ENCODE measurements at regions not wholly inside any gene's neighbourhood (a gene's known extent, or its start where the extent isn't known, plus 50 kb on each side); places are given as distances from the start of the nearest gene placed in this dataset.

- H3K9me3 ChIP-seq, result no peaks in the 10 kb centered on the region
- TF ChIP-seq ZFP36 (IDR thresholded peaks at IDR 0.05; ENCODE audit: borderline replicate concordance, partially characterized antibody) (no peak), SREBF2 (IDR thresholded peaks at IDR 0.05) (no peak), POLR2A (IDR thresholded peaks at IDR 0.05; ENCODE audit: low read length) (no peak), BCL3 (IDR thresholded peaks at IDR 0.05) (no peak), KDM5A (IDR thresholded peaks at IDR 0.05) (no peak), FOXS1 (CRISPR knock-in tag; IDR thresholded peaks at IDR 0.05) (no peak), NR3C1 (IDR thresholded peaks at IDR 0.05) (no peak)
- no peaks in the 10 kb centered on the region for H3K4me1 ChIP-seq
- no peak overlapping the region for H3K27ac ChIP-seq
- FAIRE-seq, result no peak
- no peak for ATAC-seq
- no peak for DNase-seq (ENCODE audit: low read depth in 1 of 2, low spot score in 1 of 2)
- no peak overlapping the region for H3K4me2 ChIP-seq
- 0% methylated on average over 3 of the region's 3 CpGs for WGBS (ENCODE audit: missing lambda C conversion rate)
- H3K4me3 ChIP-seq, result no peak overlapping the region
- ChIA-PET POLR2A (no interaction called here), CTCF (no interaction called here)
These were observed 997.3 kb downstream of the ARAP2 start for GRCh38 chr4:35247047-35247446.

- no peak for DNase-seq (ENCODE audit: low read depth in 1 of 2, low spot score in 1 of 2)
- ATAC-seq, result no peak
- no peaks in the 10 kb centered on the region for H3K9me3 ChIP-seq
- POLR2A ChIA-PET, result no interaction called here
- CTCF ChIA-PET, result no interaction called here
- TF ChIP-seq PBX3 (IDR thresholded peaks at IDR 0.05), result no peak
- TF ChIP-seq HEYL (CRISPR knock-in tag; IDR thresholded peaks at IDR 0.05), result no peak
- TF ChIP-seq RAD21 (conservative IDR thresholded peaks at IDR 0.05 in 1 of 2, IDR thresholded peaks at IDR 0.05 in 1 of 2), result no peak
- no peak for TF ChIP-seq FOXS1 (CRISPR knock-in tag; IDR thresholded peaks at IDR 0.05)
- no peak for TF ChIP-seq ELK1 (IDR thresholded peaks at IDR 0.05; ENCODE audit: low read depth, low read length)
- no peak overlapping the region for H3K27ac ChIP-seq
- H3K4me3 ChIP-seq, result no peak overlapping the region
- no peak overlapping the region for H3K4me2 ChIP-seq
- H3K4me1 ChIP-seq, result no peaks in the 10 kb centered on the region
- no peak for FAIRE-seq
These were observed 994.0 kb downstream of the ARAP2 start for GRCh38 chr4:35250331-35250730.

- TF ChIP-seq CEBPB (IDR thresholded peaks at IDR 0.05), result no peak
- TF ChIP-seq MYC (IDR thresholded peaks at IDR 0.05; ENCODE audit: borderline replicate concordance, low read length), result no peak
- DNase-seq (ENCODE audit: low read depth in 1 of 2, low spot score in 1 of 2), result no peak
- ChIA-PET POLR2A (no interaction called here), CTCF (no interaction called here)
- no peaks in the 10 kb centered on the region for H3K4me1 ChIP-seq
- ATAC-seq, result no peak
- H3K4me3 ChIP-seq, result no peak overlapping the region
- no peak for FAIRE-seq
- H3K9me3 ChIP-seq, result no peaks in the 10 kb centered on the region
- no peak overlapping the region for H3K27ac ChIP-seq
- no peak overlapping the region for H3K4me2 ChIP-seq
- 5% methylated on average over 1 of the region's 1 CpG for whole genome bisulfite sequencing (ENCODE audit: missing lambda C conversion rate)
These were observed 993.6 kb downstream of the ARAP2 start for GRCh38 chr4:35250761-35251160.

GRCh38 chr4:35252071-35252470, 992.2 kb downstream of the ARAP2 start:
- H3K27ac ChIP-seq, result no peak overlapping the region
- 76% methylated on average over 1 of the region's 1 CpG for WGBS (ENCODE audit: missing lambda C conversion rate)
- H3K4me1 ChIP-seq, result no peaks in the 10 kb centered on the region
- TF ChIP-seq RFX5 (IDR thresholded peaks at IDR 0.05), result no peak
- TF ChIP-seq E2F6 (IDR thresholded peaks at IDR 0.05; ENCODE audit: borderline replicate concordance, low read depth), result no peak
- TF ChIP-seq HOXB13 (CRISPR knock-in tag; IDR thresholded peaks at IDR 0.05; ENCODE audit: low read depth), result no peak
- DNase-seq (ENCODE audit: low read depth in 1 of 2, low spot score in 1 of 2) (no peak), ATAC-seq (no peak), FAIRE-seq (no peak)
- ChIA-PET POLR2A (no interaction called here), CTCF (no interaction called here)
- no peaks in the 10 kb centered on the region for H3K9me3 ChIP-seq
- H3K4me2 ChIP-seq, result no peak overlapping the region
- no peak overlapping the region for H3K4me3 ChIP-seq
